Kidney epithelial cell (primary cell): ENCODE measurements at regions not wholly inside any gene's neighbourhood (a gene's known extent, or its start where the extent isn't known, plus 50 kb on each side); places are given as distances from the start of the nearest gene placed in this dataset.

Experiments used
- DNase-seq: peaks from one replicate; pipeline ENCODE4 v3.0.0-alpha.2; 2010; ENCODE audit warnings: low read depth
- H3K27me3 ChIP-seq: 2 replicates; pipeline ENCODE4 v1.6.0; 2011; ENCODE audit warnings: low read length; ENCODE audit not compliant: control insufficient read depth, insufficient read depth
- H3K36me3 ChIP-seq: 2 replicates; pipeline ENCODE4 v1.5.1; 2011; ENCODE audit warnings: low read length; ENCODE audit not compliant: control insufficient read depth, insufficient read depth
- H3K4me3 ChIP-seq: 2 replicates; pipeline ENCODE4 v1.5.1; 2011; ENCODE audit warnings: low read depth, mild to moderate bottlenecking, control low read depth, low read length
- TF ChIP-seq, protein P1 (sequence below): IDR thresholded peaks from 2 replicates; pipeline ENCODE4 v1.5.1; 2011; ENCODE audit warnings: mild to moderate bottlenecking, moderate library complexity, low read length, control low read depth, inconsistent platforms; ENCODE audit not compliant: insufficient read depth, poor library complexity, severe bottlenecking

- Histone ChIP-seq H3K27me3 (no peaks in the 10 kb centered on the region), H3K4me3 (no peak overlapping the region), H3K36me3 (no peaks in the 10 kb centered on the region)
- TF ChIP-seq, protein P1, sequence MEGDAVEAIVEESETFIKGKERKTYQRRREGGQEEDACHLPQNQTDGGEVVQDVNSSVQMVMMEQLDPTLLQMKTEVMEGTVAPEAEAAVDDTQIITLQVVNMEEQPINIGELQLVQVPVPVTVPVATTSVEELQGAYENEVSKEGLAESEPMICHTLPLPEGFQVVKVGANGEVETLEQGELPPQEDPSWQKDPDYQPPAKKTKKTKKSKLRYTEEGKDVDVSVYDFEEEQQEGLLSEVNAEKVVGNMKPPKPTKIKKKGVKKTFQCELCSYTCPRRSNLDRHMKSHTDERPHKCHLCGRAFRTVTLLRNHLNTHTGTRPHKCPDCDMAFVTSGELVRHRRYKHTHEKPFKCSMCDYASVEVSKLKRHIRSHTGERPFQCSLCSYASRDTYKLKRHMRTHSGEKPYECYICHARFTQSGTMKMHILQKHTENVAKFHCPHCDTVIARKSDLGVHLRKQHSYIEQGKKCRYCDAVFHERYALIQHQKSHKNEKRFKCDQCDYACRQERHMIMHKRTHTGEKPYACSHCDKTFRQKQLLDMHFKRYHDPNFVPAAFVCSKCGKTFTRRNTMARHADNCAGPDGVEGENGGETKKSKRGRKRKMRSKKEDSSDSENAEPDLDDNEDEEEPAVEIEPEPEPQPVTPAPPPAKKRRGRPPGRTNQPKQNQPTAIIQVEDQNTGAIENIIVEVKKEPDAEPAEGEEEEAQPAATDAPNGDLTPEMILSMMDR: no peak
- DNase-seq: no peak
Observed at GRCh38 chr21:27688773-27689172, 721.9 kb upstream of the ADAMTS5 start.

DNA sequence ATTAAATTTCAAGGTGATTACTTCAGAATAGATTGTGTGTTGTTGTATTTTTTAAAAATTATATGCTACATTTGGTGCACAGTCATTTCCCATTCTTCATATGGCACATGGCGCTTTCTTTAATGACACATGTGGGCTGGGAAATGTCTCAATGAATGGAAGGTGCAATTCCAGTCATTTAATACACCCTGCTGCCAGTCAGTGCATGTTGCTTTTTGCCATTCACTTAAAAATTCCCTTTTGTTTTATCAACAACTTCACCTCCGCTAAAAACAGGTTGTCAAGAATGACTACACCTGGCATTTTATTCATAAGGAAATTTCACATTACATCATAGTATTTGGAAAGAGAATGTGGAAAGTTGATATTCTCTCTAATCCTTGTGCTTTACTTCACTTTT, 716.4 kb upstream of the ADAMTS5 start:
- no peak overlapping the region for H3K4me3 ChIP-seq
- no peak for DNase-seq
- no peaks in the 10 kb centered on the region for H3K27me3 ChIP-seq
- TF ChIP-seq, protein P1: no peak
- H3K36me3 ChIP-seq: no peaks in the 10 kb centered on the region

GRCh38 chr21:27681841-27682240, 715.0 kb upstream of the ADAMTS5 start:
- DNase-seq: no peak
- no peaks in the 10 kb centered on the region for H3K36me3 ChIP-seq
- no peak overlapping the region for H3K4me3 ChIP-seq
- H3K27me3 ChIP-seq: no peaks in the 10 kb centered on the region
- TF ChIP-seq, protein P1: no peak

- Histone ChIP-seq H3K4me3 (no peak overlapping the region), H3K36me3 (no peaks in the 10 kb centered on the region), H3K27me3 (no peaks in the 10 kb centered on the region)
- DNase-seq: no peak
- TF ChIP-seq, protein P1: no peak
Observed at GRCh38 chr21:27681038-27681437, 714.1 kb upstream of the ADAMTS5 start.

DNA sequence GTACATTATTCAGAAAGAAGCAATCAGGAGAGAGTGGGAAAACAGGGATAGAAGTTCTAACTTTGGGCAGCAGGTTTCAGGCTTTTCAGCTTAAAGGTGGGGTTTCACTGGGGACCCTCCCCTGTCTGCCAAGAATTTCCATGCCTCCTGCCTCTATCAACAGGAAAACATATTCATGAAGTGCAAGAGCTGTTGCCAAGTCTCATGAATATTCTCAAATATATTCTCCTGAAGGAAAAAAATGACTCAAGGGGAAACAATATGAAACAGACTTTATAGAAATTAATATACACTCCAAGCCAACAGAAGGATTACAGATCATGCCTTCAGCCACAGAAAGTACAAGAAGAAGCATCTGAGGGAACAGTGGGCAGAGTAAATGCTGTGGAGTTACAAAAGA, 713.3 kb upstream of the ADAMTS5 start:
- no peaks in the 10 kb centered on the region for H3K27me3 ChIP-seq
- TF ChIP-seq, protein P1: no peak
- no peak overlapping the region for H3K4me3 ChIP-seq
- no peak for DNase-seq
- H3K36me3 ChIP-seq: no peaks in the 10 kb centered on the region

- no peaks in the 10 kb centered on the region for H3K27me3 ChIP-seq
- no peaks in the 10 kb centered on the region for H3K36me3 ChIP-seq
- no peak for DNase-seq
- H3K4me3 ChIP-seq: no peak overlapping the region
- TF ChIP-seq, protein P1: no peak
Observed at GRCh38 chr21:27678511-27678910, 711.6 kb upstream of the ADAMTS5 start.
